IPS DF 19.7 (cell line): ENCODE measurements at regions not wholly inside any gene's neighbourhood (a gene's known extent, or its start where the extent isn't known, plus 50 kb on each side); places are given as distances from the start of the nearest gene placed in this dataset.

Source experiments
- DNase-seq: peaks from one replicate; pipeline ENCODE4 v3.0.0-alpha.2; 2013; ENCODE audit warnings: low read depth, low spot score

- no peak for DNase-seq
Observed at GRCh38 chr7:52150952-52151351, 834.3 kb upstream of the COBL start.

- DNase-seq: no peak
Observed at GRCh38 chr7:52146871-52147634, 830.4 kb upstream of the COBL start.

GRCh38 chr7:52143219-52143618 lies 826.6 kb upstream of the COBL start:
- no peak for DNase-seq

GRCh38 chr7:52140851-52141250 lies 824.2 kb upstream of the COBL start:
- DNase-seq: no peak

- DNase-seq: no peak
Observed at GRCh38 chr7:52135403-52135802, 818.8 kb upstream of the COBL start.

- DNase-seq: no peak
Observed at GRCh38 chr7:52129278-52129677, 812.7 kb upstream of the COBL start.

GRCh38 chr7:52120912-52121311 lies 804.3 kb upstream of the COBL start:
- DNase-seq: no peak

- DNase-seq: no peak
Observed at GRCh38 chr7:52119537-52119936, 802.9 kb upstream of the COBL start.

- DNase-seq: no peak
Observed at GRCh38 chr7:52114509-52114908, 797.9 kb upstream of the COBL start.

- no peak for DNase-seq
Observed at GRCh38 chr7:52114056-52114455, 797.4 kb upstream of the COBL start.

- DNase-seq: no peak
Observed at GRCh38 chr7:52107355-52107754, 790.7 kb upstream of the COBL start.

GRCh38 chr7:52095861-52096260 lies 779.3 kb upstream of the COBL start:
- DNase-seq: no peak

- DNase-seq: no peak
Observed at GRCh38 chr7:52091996-52092395, 775.4 kb upstream of the COBL start.

GRCh38 chr7:52091101-52091500 lies 774.5 kb upstream of the COBL start:
- DNase-seq: no peak

- peak; percentile 71 for DNase-seq
Observed at GRCh38 chr7:52088008-52088901, 771.6 kb upstream of the COBL start.

- DNase-seq: peak; percentile 65
Observed at GRCh38 chr7:52085610-52086009, 769.0 kb upstream of the COBL start.

GRCh38 chr7:52080493-52080892 lies 763.9 kb upstream of the COBL start:
- no peak for DNase-seq

- no peak for DNase-seq
Observed at GRCh38 chr7:52079726-52080125, 763.1 kb upstream of the COBL start.

- no peak for DNase-seq
Observed at GRCh38 chr7:52077571-52077970, 761.0 kb upstream of the COBL start.

- no peak for DNase-seq
Observed at GRCh38 chr7:52074912-52075311, 758.3 kb upstream of the COBL start.

- no peak for DNase-seq
Observed at GRCh38 chr7:52074071-52074470, 757.5 kb upstream of the COBL start.

GRCh38 chr7:52071744-52072143 lies 755.1 kb upstream of the COBL start:
- DNase-seq: no peak

- DNase-seq: no peak
Observed at GRCh38 chr7:52064493-52064892, 747.9 kb upstream of the COBL start.
